ENCODE measurements at regions not wholly inside any gene's neighbourhood (a gene's known extent, or its start where the extent isn't known, plus 50 kb on each side); places are given as distances from the start of the nearest gene placed in this dataset.

- DNase-seq (ENCODE audit: low read depth, low spot score) = no peak
These were observed 756.2 kb downstream of the TLE1 start for GRCh38 chr9:80932947-80933780.

- peak; percentile 33 for DNase-seq (ENCODE audit: low read depth, low spot score)
These were observed 757.2 kb downstream of the TLE1 start for GRCh38 chr9:80932181-80932580.

- DNase-seq (ENCODE audit: low read depth, low spot score) = no peak
These were observed 758.2 kb downstream of the TLE1 start for GRCh38 chr9:80931163-80931562.

GRCh38 chr9:80928697-80929096 is 760.6 kb downstream of the TLE1 start:
- DNase-seq (ENCODE audit: low read depth, low spot score) = no peak

DNA sequence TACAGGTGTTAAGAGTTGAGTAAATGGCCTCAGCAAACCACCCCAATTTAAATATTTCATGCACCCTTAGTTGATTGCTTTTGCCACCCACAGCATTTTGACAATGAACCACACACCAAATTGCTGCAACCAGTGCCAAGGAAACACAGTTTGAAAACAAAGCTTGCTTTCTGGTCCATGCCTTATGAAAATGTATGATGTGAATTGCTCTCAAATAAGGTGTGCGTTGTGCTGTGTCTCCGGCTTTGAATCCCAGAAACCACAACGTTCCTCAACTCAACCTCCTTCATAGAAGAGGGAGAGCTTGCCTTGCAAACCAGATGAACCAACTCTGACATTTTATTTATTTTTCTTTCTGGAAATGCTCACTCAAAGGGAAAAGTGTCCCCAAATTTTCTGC is 762.7 kb downstream of the TLE1 start:
- DNase-seq (ENCODE audit: low read depth, low spot score) = no peak

- DNase-seq (ENCODE audit: low read depth, low spot score) = no peak
These were observed 766.8 kb downstream of the TLE1 start for GRCh38 chr9:80922544-80922943.

GRCh38 chr9:80906728-80907127 is 782.6 kb downstream of the TLE1 start:
- DNase-seq (ENCODE audit: low read depth, low spot score) = no peak

GRCh38 chr9:80899208-80899607 is 790.1 kb downstream of the TLE1 start:
- DNase-seq (ENCODE audit: low read depth, low spot score) = no peak

DNA sequence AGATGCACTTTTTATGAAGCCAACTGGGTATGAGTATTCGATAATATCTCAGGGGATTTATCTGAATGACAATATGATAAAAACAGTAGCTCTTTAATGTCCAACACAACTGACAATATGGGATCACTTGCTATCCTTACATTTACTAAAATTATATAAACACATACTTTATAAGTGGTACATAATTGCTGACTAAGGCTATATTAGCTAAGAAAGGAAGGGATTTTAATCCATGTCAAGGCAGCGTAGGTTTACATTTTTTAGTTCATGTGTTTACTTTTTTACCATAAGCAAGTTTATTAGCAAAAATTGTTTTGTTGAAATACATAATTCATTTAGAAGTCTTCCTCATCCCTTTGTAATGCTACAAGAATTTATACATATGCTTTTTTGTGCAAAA is 796.2 kb downstream of the TLE1 start:
- DNase-seq (ENCODE audit: low read depth, low spot score) = no peak

- no peak for DNase-seq (ENCODE audit: low read depth, low spot score)
These were observed 796.6 kb downstream of the TLE1 start for GRCh38 chr9:80892703-80893102.

- no peak for DNase-seq (ENCODE audit: low read depth, low spot score)
These were observed 799.2 kb downstream of the TLE1 start for GRCh38 chr9:80890124-80890523.

GRCh38 chr9:80885894-80886293 is 803.5 kb downstream of the TLE1 start:
- DNase-seq (ENCODE audit: low read depth, low spot score) = no peak

- no peak for DNase-seq (ENCODE audit: low read depth, low spot score)
These were observed 805.3 kb downstream of the TLE1 start for GRCh38 chr9:80883826-80884579.

DNA sequence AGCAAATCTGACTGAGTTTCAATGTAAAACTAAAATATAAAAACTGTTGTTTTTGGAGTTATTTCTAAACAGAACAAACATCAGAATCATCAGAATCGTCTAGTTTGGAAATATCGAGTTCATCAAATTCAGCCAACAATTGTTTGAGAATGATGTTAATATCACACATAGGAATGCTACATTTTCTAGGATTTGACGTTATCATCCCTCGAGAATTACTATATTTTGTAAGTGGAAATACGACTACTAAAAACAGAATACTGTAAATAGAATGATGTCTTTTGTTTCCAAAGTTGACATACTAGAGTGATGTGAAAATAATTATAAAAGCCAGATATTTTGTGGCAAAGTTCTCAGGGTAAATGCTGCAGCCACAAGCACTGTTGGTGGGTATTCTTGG is 805.9 kb downstream of the TLE1 start:
- DNase-seq (ENCODE audit: low read depth, low spot score) = no peak

GRCh38 chr9:80881940-80882339 is 807.4 kb downstream of the TLE1 start:
- DNase-seq (ENCODE audit: low read depth, low spot score) = no peak

DNA sequence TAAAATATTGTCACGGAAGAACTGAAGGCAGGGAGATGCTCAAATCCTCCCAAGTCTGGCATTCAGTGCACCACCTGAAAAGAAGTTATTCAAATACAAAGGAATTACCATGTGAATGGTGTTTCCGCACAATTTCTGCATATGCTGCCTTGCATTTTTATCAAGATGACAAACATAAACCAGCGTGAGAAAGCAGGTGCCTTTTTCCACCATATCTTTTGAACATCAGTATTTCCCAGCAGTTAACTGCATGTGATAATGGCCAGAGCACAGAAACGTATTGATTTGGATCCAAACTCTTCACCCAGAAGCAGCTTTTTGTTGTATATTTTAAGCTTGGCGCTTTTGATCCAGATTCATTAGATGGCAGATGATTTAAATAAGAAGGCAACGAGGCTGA is 808.0 kb downstream of the TLE1 start:
- no peak for DNase-seq (ENCODE audit: low read depth, low spot score)

GRCh38 chr9:80878556-80878955 is 810.8 kb downstream of the TLE1 start:
- no peak for DNase-seq (ENCODE audit: low read depth, low spot score)

DNA sequence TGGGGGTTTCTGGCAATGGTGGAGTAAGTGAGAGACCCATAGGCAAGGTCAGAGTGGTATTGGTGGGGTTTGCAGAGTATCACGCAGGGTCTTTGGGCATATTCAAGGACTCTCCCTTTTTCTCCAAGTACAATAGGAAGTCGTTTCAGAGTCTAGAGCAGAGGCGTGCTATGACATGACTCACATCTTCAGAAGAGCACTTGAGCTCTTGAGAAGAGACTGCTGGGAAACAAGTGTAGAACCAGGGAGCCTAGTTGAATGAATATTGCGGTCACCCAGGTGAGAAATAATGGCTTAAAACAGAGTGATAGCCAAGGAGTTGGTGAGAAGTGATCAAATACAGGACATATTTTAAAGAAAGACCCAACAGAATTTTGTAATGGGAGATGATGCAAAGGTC is 813.4 kb downstream of the TLE1 start:
- DNase-seq (ENCODE audit: low read depth, low spot score) = no peak

- no peak for DNase-seq (ENCODE audit: low read depth, low spot score)
These were observed 815.1 kb downstream of the TLE1 start for GRCh38 chr9:80874276-80874675.

- DNase-seq (ENCODE audit: low read depth, low spot score) = no peak
These were observed 815.5 kb downstream of the TLE1 start for GRCh38 chr9:80873861-80874260.

GRCh38 chr9:80871596-80871995 is 817.8 kb downstream of the TLE1 start:
- DNase-seq (ENCODE audit: low read depth, low spot score) = no peak

DNA sequence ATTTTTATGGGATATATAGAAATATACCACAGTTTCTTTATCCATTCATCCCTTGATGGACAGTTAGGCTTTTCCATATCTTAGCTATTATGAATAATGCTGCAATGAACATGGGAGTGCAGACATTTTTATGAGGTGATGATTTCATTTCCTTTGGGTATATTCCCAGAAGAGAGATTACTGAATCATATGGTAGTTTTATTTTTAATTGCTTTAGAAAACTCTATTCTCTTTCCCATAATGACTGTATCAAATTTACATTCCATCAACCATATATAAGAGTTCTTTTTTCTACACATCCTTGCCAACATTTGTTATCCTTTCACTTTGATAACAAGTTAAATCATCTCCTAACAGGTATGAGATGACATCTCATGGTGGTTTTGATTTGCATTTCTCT is 821.6 kb downstream of the TLE1 start:
- DNase-seq (ENCODE audit: low read depth, low spot score) = no peak

DNA sequence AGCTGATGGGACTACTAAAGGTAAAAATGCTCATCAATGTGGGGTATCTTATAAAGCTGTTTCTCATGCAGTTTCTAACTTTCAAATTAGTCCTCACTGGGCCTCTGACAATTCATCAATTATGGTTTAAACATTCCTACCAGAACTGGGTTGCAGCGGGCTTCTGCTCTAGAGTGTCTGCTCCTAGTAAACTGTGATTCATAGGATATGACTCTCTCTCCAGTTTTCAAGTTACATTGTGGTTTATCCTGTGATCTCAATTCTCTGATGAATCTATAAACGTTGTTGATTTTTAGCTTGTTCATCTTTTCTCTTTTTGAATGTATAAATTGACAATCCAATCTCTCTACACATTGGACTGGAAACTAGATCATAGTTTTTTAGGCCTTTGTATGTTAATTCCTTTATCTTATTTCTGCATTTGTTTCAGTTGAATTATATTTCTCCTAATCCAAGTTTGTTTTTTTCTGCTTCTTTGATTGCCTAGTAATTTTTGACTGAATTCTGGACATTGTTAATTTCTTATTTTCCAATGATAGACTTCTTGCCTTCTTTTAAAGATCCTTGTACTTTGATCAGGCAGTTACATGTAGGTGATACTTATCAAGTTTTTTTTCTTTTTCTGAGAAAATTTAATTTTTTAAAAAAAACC is 822.6 kb downstream of the TLE1 start:
- DNase-seq (ENCODE audit: low read depth, low spot score) = no peak

Data from smooth muscle cell of the brain vasculature (primary cell).